ENCODE measurements at regions not wholly inside any gene's neighbourhood (a gene's known extent, or its start where the extent isn't known, plus 50 kb on each side); places are given as distances from the start of the nearest gene placed in this dataset.
"Not testable (repeated sequence)": the region's sequence is repeated elsewhere in the genome, so short reads cannot be mapped to it uniquely, and the experiment has no call there.

- Histone ChIP-seq H3K27ac (no peak overlapping the region), H3K4me3 (no peak overlapping the region), H3K9me3 (no peaks in the 10 kb centered on the region), H3K4me1 (ENCODE audit: control insufficient read depth in 1 of 2, low read depth in 2 of 2) (no peaks in the 10 kb centered on the region), H3K36me3 (no peaks in the 10 kb centered on the region), H3K27me3 (replicated peaks; ENCODE audit: insufficient read depth) (no peaks in the 10 kb centered on the region)
- ATAC-seq (ENCODE audit: insufficient number of reproducible peaks, low FRiP score, low read depth) = no peak
- no peak for DNase-seq (ENCODE audit: low spot score)
- no peak for TF ChIP-seq CTCF (IDR thresholded peaks at IDR 0.05)
Measured at GRCh38 chr7:26976840-26977239, 112.5 kb upstream of the SKAP2 start.

GRCh38 chr7:26971924-26972323 is 107.5 kb upstream of the SKAP2 start:
- H3K9me3 ChIP-seq; ATAC-seq (ENCODE audit: insufficient number of reproducible peaks, low FRiP score, low read depth); H3K27ac ChIP-seq; H3K27me3 ChIP-seq (replicated peaks; ENCODE audit: insufficient read depth); DNase-seq (ENCODE audit: low spot score); H3K36me3 ChIP-seq; H3K4me3 ChIP-seq; H3K4me1 ChIP-seq (ENCODE audit: control insufficient read depth in 1 of 2, low read depth in 2 of 2): not testable (repeated sequence)

GRCh38 chr7:26965724-26966123 is 101.3 kb upstream of the SKAP2 start:
- H3K4me1 ChIP-seq (ENCODE audit: control insufficient read depth in 1 of 2, low read depth in 2 of 2) = no peaks in the 10 kb centered on the region
- H3K27ac ChIP-seq = no peak overlapping the region
- H3K9me3 ChIP-seq = no peaks in the 10 kb centered on the region
- H3K36me3 ChIP-seq = no peaks in the 10 kb centered on the region
- H3K4me3 ChIP-seq = no peak overlapping the region
- DNase-seq (ENCODE audit: low spot score) = no peak
- no peak for ATAC-seq (ENCODE audit: insufficient number of reproducible peaks, low FRiP score, low read depth)
- TF ChIP-seq CTCF (IDR thresholded peaks at IDR 0.05) = no peak
- H3K27me3 ChIP-seq (replicated peaks; ENCODE audit: insufficient read depth) = no peaks in the 10 kb centered on the region

- ATAC-seq (ENCODE audit: insufficient number of reproducible peaks, low FRiP score, low read depth) (no peak), DNase-seq (ENCODE audit: low spot score) (no peak)
- Histone ChIP-seq H3K36me3 (no peaks in the 10 kb centered on the region), H3K4me3 (no peak overlapping the region), H3K27me3 (replicated peaks; ENCODE audit: insufficient read depth) (no peaks in the 10 kb centered on the region), H3K27ac (no peak overlapping the region), H3K9me3 (no peaks in the 10 kb centered on the region), H3K4me1 (ENCODE audit: control insufficient read depth in 1 of 2, low read depth in 2 of 2) (no peaks in the 10 kb centered on the region)
- TF ChIP-seq CTCF (IDR thresholded peaks at IDR 0.05) = no peak
Measured at GRCh38 chr7:26964156-26964808, 99.9 kb upstream of the SKAP2 start.

GRCh38 chr7:26959290-26959689 is 94.9 kb upstream of the SKAP2 start:
- no peak for ATAC-seq (ENCODE audit: insufficient number of reproducible peaks, low FRiP score, low read depth)
- Histone ChIP-seq H3K4me1 (ENCODE audit: control insufficient read depth in 1 of 2, low read depth in 2 of 2) (no peaks in the 10 kb centered on the region), H3K9me3 (no peaks in the 10 kb centered on the region), H3K36me3 (no peaks in the 10 kb centered on the region), H3K27me3 (replicated peaks; ENCODE audit: insufficient read depth) (no peaks in the 10 kb centered on the region), H3K27ac (no peak overlapping the region), H3K4me3 (no peak overlapping the region)
- no peak for DNase-seq (ENCODE audit: low spot score)
- TF ChIP-seq CTCF (IDR thresholded peaks at IDR 0.05) = no peak

- ATAC-seq (ENCODE audit: insufficient number of reproducible peaks, low FRiP score, low read depth) = no peak
- Histone ChIP-seq H3K27me3 (replicated peaks; ENCODE audit: insufficient read depth) (no peaks in the 10 kb centered on the region), H3K27ac (no peak overlapping the region), H3K36me3 (no peaks in the 10 kb centered on the region), H3K9me3 (no peaks in the 10 kb centered on the region), H3K4me3 (no peak overlapping the region), H3K4me1 (ENCODE audit: control insufficient read depth in 1 of 2, low read depth in 2 of 2) (no peaks in the 10 kb centered on the region)
- TF ChIP-seq CTCF (IDR thresholded peaks at IDR 0.05) = no peak
- no peak for DNase-seq (ENCODE audit: low spot score)
Measured at GRCh38 chr7:26958834-26959233, 94.4 kb upstream of the SKAP2 start.
